ENCODE measurements at regions not wholly inside any gene's neighbourhood (a gene's known extent, or its start where the extent isn't known, plus 50 kb on each side); places are given as distances from the start of the nearest gene placed in this dataset.
"Not testable (repeated sequence)": the region's sequence is repeated elsewhere in the genome, so short reads cannot be mapped to it uniquely, and the experiment has no call there.

- not testable (repeated sequence) for TF ChIP-seq CTCF, POLR2A (IDR thresholded peaks at IDR 0.05)
These were observed 257.6 kb upstream of the GULP1 start for GRCh38 chr2:188034102-188034501.
